HEK293 (cell line): ENCODE measurements at regions not wholly inside any gene's neighbourhood (a gene's known extent, or its start where the extent isn't known, plus 50 kb on each side); places are given as distances from the start of the nearest gene placed in this dataset.
A peak's percentile ranks its signal among the peaks of the same experiment; 100 is the strongest.

Experiments used
- CTCF ChIA-PET: fragments of 350-600 bp; formaldehyde crosslinking; extraction: SDS; loops from one replicate; lab custom pipeline; 2021; ENCODE audit warnings: antibody characterized with exemption; lab: Yijun Ruan, JAX
- POLR2A ChIA-PET: fragments of 300-600 bp; formaldehyde crosslinking; extraction: SDS; loops from one replicate; lab custom pipeline; 2020; ENCODE audit warnings: antibody characterized with exemption, inconsistent platforms; lab: Yijun Ruan, JAX
- H3K27ac ChIP-seq: fragments of 200-500 bp; sonication (Bioruptor generic); 2 replicates; pipeline ENCODE4 v1.5.1; 2014; ENCODE audit warnings: low read depth, low read length, control low read depth, inconsistent platforms; ENCODE audit errors: extremely low read depth
- H3K36me3 ChIP-seq, 2 experiments: fragments of 200-500 bp in 1 of 2; sonication (Bioruptor generic) in 1 of 2; 1 replicate in 1 of 2; 2 replicates in 1 of 2; pipeline ENCODE4 v1.5.1; 2014 to 2017; ENCODE audit warnings: inconsistent platforms in 2 of 2, low read length in 2 of 2; ENCODE audit not compliant: control insufficient read depth in 2 of 2, insufficient read depth in 1 of 2
- H3K4me1 ChIP-seq: fragments of 200-500 bp; sonication (Bioruptor generic); 2 replicates; pipeline ENCODE4 v1.5.1; 2014; ENCODE audit warnings: mild to moderate bottlenecking, low read length, inconsistent platforms; ENCODE audit not compliant: control insufficient read depth, insufficient read depth
- H3K4me3 ChIP-seq: 2 replicates; pipeline ENCODE4 v1.5.1; 2011; ENCODE audit warnings: low read depth, mild to moderate bottlenecking, control low read depth, low read length, moderate library complexity
- H3K9me3 ChIP-seq: fragments of 200-500 bp; sonication (Bioruptor generic); 2 replicates; pipeline ENCODE4 v1.5.1; 2014; ENCODE audit warnings: low read depth, low read length, inconsistent platforms; ENCODE audit not compliant: control insufficient read depth, insufficient read depth
- FEZF1 ChIP-seq: fragments of 450-650 bp; formaldehyde crosslinking; IDR thresholded peaks from 2 replicates; pipeline ENCODE4 v1.5.1; 2016; ENCODE audit warnings: missing biosample characterization, missing genetic modification characterization
- KLF7 ChIP-seq: fragments of 450-650 bp; formaldehyde crosslinking; IDR thresholded peaks from 2 replicates; pipeline ENCODE4 v1.5.1; 2016; ENCODE audit warnings: missing biosample characterization, missing genetic modification characterization, borderline replicate concordance
- RBAK ChIP-seq: fragments of 450-650 bp; formaldehyde crosslinking; IDR thresholded peaks from 2 replicates; pipeline ENCODE4 v1.5.1; 2016; ENCODE audit warnings: missing biosample characterization, missing genetic modification characterization
- SCRT2 ChIP-seq: fragments of 450-650 bp; formaldehyde crosslinking; IDR thresholded peaks from 2 replicates; pipeline ENCODE4 v1.5.1; 2016; ENCODE audit warnings: missing biosample characterization, missing genetic modification characterization
- SETDB1 ChIP-seq: IDR thresholded peaks from one replicate; pipeline ENCODE4 v1.6.1; 2017; ENCODE audit warnings: mild to moderate bottlenecking, low read length, moderate library complexity, mixed read lengths; ENCODE audit not compliant: insufficient read length
- TCF7L2 ChIP-seq: IDR thresholded peaks from 2 replicates; pipeline ENCODE4 v1.6.1; 2011; ENCODE audit warnings: low read depth, mild to moderate bottlenecking, inconsistent platforms, low read length, moderate library complexity, borderline replicate concordance
- ZBTB17 ChIP-seq: fragments of 450-650 bp; formaldehyde crosslinking; IDR thresholded peaks from 2 replicates; pipeline ENCODE4 v1.5.1; 2016; ENCODE audit warnings: missing biosample characterization, missing genetic modification characterization
- ZBTB26 ChIP-seq: fragments of 450-650 bp; formaldehyde crosslinking; optimal IDR thresholded peaks from 2 replicates; pipeline ENCODE3; 2016; ENCODE audit warnings: missing biosample characterization, mild to moderate bottlenecking, missing genetic modification characterization
- ZFP37 ChIP-seq: fragments of 450-650 bp; formaldehyde crosslinking; IDR thresholded peaks from 2 replicates; pipeline ENCODE4 v1.5.1; 2016; ENCODE audit warnings: missing biosample characterization, missing genetic modification characterization
- ZFP41 ChIP-seq: fragments of 450-650 bp; formaldehyde crosslinking; IDR thresholded peaks from 2 replicates; pipeline ENCODE4 v1.5.1; 2016; ENCODE audit warnings: missing biosample characterization, missing genetic modification characterization, borderline replicate concordance
- ZIC2 ChIP-seq: fragments of 450-650 bp; formaldehyde crosslinking; IDR thresholded peaks from 2 replicates; pipeline ENCODE4 v1.5.1; 2016; ENCODE audit warnings: missing biosample characterization, missing genetic modification characterization
- ZNF10 ChIP-seq: fragments of 450-650 bp; formaldehyde crosslinking; IDR thresholded peaks from 2 replicates; pipeline ENCODE4 v1.5.1; 2017; ENCODE audit warnings: missing biosample characterization, missing genetic modification characterization
- ZNF148 ChIP-seq: fragments of 450-650 bp; formaldehyde crosslinking; IDR thresholded peaks from 2 replicates; pipeline ENCODE4 v1.5.0; 2017; ENCODE audit warnings: missing biosample characterization, missing genetic modification characterization, borderline replicate concordance
- ZNF19 ChIP-seq: fragments of 450-650 bp; formaldehyde crosslinking; IDR thresholded peaks from 2 replicates; pipeline ENCODE4; 2016; ENCODE audit warnings: missing biosample characterization, missing genetic modification characterization, low read depth
- ZNF214 ChIP-seq: fragments of 450-650 bp; formaldehyde crosslinking; IDR thresholded peaks from 2 replicates; pipeline ENCODE4 v1.5.1; 2017; ENCODE audit warnings: missing biosample characterization, mild to moderate bottlenecking, missing genetic modification characterization, borderline replicate concordance
- ZNF335 ChIP-seq: fragments of 450-650 bp; formaldehyde crosslinking; conservative IDR thresholded peaks from 2 replicates; pipeline ENCODE4 v1.5.1; 2016; ENCODE audit warnings: missing biosample characterization, missing genetic modification characterization
- ZNF37A ChIP-seq: fragments of 450-650 bp; IDR thresholded peaks from 2 replicates; pipeline ENCODE4 v1.5.1; 2018; ENCODE audit warnings: missing biosample characterization, missing genetic modification characterization
- ZNF394 ChIP-seq: fragments of 450-650 bp; formaldehyde crosslinking; IDR thresholded peaks from 2 replicates; pipeline ENCODE4 v1.5.1; 2016; ENCODE audit warnings: missing biosample characterization, missing genetic modification characterization, mild to moderate bottlenecking, moderate library complexity, borderline replicate concordance
- ZNF416 ChIP-seq: fragments of 450-650 bp; formaldehyde crosslinking; IDR thresholded peaks from 2 replicates; pipeline ENCODE4 v1.5.1; 2016; ENCODE audit warnings: missing biosample characterization, missing genetic modification characterization
- ZNF501 ChIP-seq: fragments of 450-650 bp; formaldehyde crosslinking; IDR thresholded peaks from 2 replicates; pipeline ENCODE4 v1.5.1; 2016; ENCODE audit warnings: missing biosample characterization, missing genetic modification characterization
- ZNF596 ChIP-seq: fragments of 450-650 bp; IDR thresholded peaks from 2 replicates; pipeline ENCODE4 v1.5.0; 2018; ENCODE audit warnings: missing biosample characterization, mild to moderate bottlenecking, missing genetic modification characterization, moderate library complexity
- ZNF600 ChIP-seq: fragments of 450-650 bp; formaldehyde crosslinking; IDR thresholded peaks from 2 replicates; pipeline ENCODE4 v1.5.1; 2016; ENCODE audit warnings: missing biosample characterization, missing genetic modification characterization
- ZNF747 ChIP-seq: fragments of 450-650 bp; formaldehyde crosslinking; IDR thresholded peaks from 2 replicates; pipeline ENCODE4 v1.5.1; 2016; ENCODE audit warnings: missing biosample characterization, missing genetic modification characterization
- ZSCAN23 ChIP-seq: fragments of 450-650 bp; formaldehyde crosslinking; IDR thresholded peaks from 2 replicates; pipeline ENCODE4 v1.5.1; 2016; ENCODE audit warnings: missing biosample characterization, missing genetic modification characterization
- ZSCAN30 ChIP-seq: fragments of 450-650 bp; IDR thresholded peaks from 2 replicates; pipeline ENCODE4 v1.5.1; 2018; ENCODE audit warnings: missing biosample characterization, mild to moderate bottlenecking, missing genetic modification characterization, moderate library complexity
- TF ChIP-seq, protein P1 (sequence below): IDR thresholded peaks from 2 replicates; pipeline ENCODE4 v1.6.1; 2011; ENCODE audit warnings: mild to moderate bottlenecking, low read depth, low read length, borderline replicate concordance
- TF ChIP-seq, protein P2 (sequence below): fragments of 450-650 bp; formaldehyde crosslinking; IDR thresholded peaks from 2 replicates; pipeline ENCODE4 v1.5.1; 2016; ENCODE audit warnings: missing biosample characterization, missing genetic modification characterization
- TF ChIP-seq, protein P3 (sequence below): fragments of 450-650 bp; formaldehyde crosslinking; IDR thresholded peaks from 2 replicates; pipeline ENCODE4 v1.5.1; 2016; ENCODE audit warnings: missing biosample characterization, missing genetic modification characterization, low read depth

DNA sequence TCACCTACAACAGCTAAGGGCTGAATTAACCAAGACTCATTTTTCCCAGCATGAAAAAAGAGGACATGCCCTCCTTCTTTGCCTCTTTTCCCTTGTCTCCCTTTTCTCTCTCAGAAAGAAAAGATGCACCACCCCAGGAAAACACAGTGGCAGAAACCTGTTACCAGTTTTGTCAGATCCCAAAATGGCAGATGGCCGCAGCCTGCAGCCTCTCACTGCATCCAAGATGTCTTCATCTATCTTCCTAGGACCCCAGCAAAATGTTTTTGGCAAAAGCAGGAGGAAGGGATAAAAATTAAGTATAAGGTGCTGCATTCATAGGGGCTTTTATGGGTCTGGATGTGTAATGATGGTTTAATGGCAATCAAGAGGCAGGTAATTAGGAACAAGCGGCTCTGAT is 266.6 kb upstream of the NPVF start (continued):
- TF ChIP-seq ZNF148 (tag by site-specific recombination) = no peak
- TF ChIP-seq ZNF37A (tag by site-specific recombination) = no peak
- no peak for TF ChIP-seq TCF7L2
- TF ChIP-seq ZNF600 (tag by site-specific recombination) = no peak
- TF ChIP-seq, protein P1, sequence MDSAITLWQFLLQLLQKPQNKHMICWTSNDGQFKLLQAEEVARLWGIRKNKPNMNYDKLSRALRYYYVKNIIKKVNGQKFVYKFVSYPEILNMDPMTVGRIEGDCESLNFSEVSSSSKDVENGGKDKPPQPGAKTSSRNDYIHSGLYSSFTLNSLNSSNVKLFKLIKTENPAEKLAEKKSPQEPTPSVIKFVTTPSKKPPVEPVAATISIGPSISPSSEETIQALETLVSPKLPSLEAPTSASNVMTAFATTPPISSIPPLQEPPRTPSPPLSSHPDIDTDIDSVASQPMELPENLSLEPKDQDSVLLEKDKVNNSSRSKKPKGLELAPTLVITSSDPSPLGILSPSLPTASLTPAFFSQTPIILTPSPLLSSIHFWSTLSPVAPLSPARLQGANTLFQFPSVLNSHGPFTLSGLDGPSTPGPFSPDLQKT = no peak
- TF ChIP-seq SCRT2 (tag by site-specific recombination) = no peak
- no peak for TF ChIP-seq ZNF747 (tag by site-specific recombination)

DNA sequence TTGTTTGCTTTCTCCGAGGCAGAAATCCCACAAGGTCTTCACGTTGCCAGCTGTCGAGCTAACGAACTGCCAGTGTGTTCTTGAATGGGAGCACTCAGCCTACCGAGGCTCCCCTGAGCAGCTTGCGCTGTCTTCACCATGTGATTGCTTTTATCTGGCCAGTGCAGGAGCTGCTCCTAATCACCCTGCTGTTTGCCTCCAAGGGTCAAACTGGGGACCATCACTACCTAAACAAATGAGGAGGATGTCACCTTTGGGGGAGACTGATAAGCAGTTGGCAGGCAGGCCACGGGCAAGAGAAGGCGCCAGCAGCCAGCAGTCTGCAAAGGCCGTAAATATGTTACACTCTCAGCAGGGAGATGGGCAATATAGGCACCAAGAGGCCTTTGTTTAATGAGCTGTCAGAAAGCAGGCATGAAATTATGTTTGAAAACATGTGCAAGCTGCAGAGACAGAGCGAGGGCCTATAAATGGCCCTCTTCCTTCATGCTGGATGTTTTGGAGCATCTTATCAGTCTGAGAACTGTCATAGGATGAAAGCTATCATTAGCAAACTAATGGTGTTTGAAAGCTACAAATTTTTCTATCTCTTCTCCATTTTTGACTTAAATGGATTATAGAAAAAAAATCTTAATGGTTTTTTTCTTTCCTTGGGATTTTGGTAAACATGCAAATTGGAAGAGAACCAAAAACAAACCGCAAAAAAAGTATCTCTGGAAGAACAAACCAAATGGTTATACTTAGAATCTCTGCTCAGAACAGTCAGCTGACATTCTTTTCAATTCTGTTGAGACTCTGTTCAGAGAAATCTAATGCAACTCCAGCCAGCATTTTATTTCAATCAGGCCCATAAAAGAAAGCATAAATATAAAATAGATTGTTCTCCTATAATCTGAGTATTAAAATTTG is 267.3 kb upstream of the NPVF start:
- Histone ChIP-seq H3K9me3 (no peaks in the 10 kb centered on the region), H3K36me3 (no peaks in the 10 kb centered on the region), H3K27ac (no peak overlapping the region), H3K4me1 (no peaks in the 10 kb centered on the region), H3K4me3 (no peak overlapping the region)
- ChIA-PET CTCF (interaction anchor here (0.6 to 0.9 kb wide), 3 partner anchors 20 to 94 kb away, joined by 3 to 5 read pairs (median 3); no protein-coding TSS in a partner anchor), POLR2A (no interaction called here)
- TF ChIP-seq ZNF596 (tag by site-specific recombination) (no peak), RBAK (tag by site-specific recombination) (no peak), KLF7 (tag by site-specific recombination) (no peak), ZBTB17 (tag by site-specific recombination) (0 out of 2 replicates have a peak, but pooled peaks have one; percentile 18), ZFP37 (no peak), ZSCAN23 (tag by site-specific recombination) (no peak), ZBTB26 (no peak), ZIC2 (tag by site-specific recombination) (peak; percentile 91), ZNF747 (tag by site-specific recombination) (no peak), ZNF19 (tag by site-specific recombination) (no peak), ZNF214 (tag by site-specific recombination) (no peak), ZNF394 (tag by site-specific recombination) (no peak), SETDB1 (no peak), ZNF10 (tag by site-specific recombination) (no peak), FEZF1 (tag by site-specific recombination) (peak; percentile 62; the same call in 1 of the 2 replicates), ZFP41 (tag by site-specific recombination) (no peak), ZSCAN30 (tag by site-specific recombination) (0 out of 2 replicates have a peak, but pooled peaks have one; percentile 40), ZNF416 (no peak), ZNF501 (no peak), ZNF335 (tag by site-specific recombination) (no peak)
- TF ChIP-seq, protein P2, sequence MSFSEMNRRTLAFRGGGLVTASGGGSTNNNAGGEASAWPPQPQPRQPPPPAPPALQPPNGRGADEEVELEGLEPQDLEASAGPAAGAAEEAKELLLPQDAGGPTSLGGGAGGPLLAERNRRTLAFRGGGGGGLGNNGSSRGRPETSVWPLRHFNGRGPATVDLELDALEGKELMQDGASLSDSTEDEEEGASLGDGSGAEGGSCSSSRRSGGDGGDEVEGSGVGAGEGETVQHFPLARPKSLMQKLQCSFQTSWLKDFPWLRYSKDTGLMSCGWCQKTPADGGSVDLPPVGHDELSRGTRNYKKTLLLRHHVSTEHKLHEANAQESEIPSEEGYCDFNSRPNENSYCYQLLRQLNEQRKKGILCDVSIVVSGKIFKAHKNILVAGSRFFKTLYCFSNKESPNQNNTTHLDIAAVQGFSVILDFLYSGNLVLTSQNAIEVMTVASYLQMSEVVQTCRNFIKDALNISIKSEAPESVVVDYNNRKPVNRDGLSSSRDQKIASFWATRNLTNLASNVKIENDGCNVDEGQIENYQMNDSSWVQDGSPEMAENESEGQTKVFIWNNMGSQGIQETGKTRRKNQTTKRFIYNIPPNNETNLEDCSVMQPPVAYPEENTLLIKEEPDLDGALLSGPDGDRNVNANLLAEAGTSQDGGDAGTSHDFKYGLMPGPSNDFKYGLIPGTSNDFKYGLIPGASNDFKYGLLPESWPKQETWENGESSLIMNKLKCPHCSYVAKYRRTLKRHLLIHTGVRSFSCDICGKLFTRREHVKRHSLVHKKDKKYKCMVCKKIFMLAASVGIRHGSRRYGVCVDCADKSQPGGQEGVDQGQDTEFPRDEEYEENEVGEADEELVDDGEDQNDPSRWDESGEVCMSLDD (tag by site-specific recombination) = no peak
- TF ChIP-seq, protein P3, sequence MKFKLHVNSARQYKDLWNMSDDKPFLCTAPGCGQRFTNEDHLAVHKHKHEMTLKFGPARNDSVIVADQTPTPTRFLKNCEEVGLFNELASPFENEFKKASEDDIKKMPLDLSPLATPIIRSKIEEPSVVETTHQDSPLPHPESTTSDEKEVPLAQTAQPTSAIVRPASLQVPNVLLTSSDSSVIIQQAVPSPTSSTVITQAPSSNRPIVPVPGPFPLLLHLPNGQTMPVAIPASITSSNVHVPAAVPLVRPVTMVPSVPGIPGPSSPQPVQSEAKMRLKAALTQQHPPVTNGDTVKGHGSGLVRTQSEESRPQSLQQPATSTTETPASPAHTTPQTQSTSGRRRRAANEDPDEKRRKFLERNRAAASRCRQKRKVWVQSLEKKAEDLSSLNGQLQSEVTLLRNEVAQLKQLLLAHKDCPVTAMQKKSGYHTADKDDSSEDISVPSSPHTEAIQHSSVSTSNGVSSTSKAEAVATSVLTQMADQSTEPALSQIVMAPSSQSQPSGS = no peak
